Inflammatory macrophage (primary cell): ENCODE measurements at regions not wholly inside any gene's neighbourhood (a gene's known extent, or its start where the extent isn't known, plus 50 kb on each side); places are given as distances from the start of the nearest gene placed in this dataset.
"Not testable (repeated sequence)": the region's sequence is repeated elsewhere in the genome, so short reads cannot be mapped to it uniquely, and the experiment has no call there.

Experiments used
- DNase-seq, 2 donors: peaks; one replicate each; pipeline ENCODE4 v3.0.0-alpha.2; 2020 to 2022

GRCh38 chr2:10183146-10183675 is 60.7 kb downstream of the RRM2 start:
- no peak for DNase-seq

GRCh38 chr2:10184421-10184820 is 61.9 kb downstream of the RRM2 start:
- DNase-seq = no peak

- DNase-seq = no peak
Measured at GRCh38 chr2:10185046-10185445, 62.5 kb downstream of the RRM2 start.

GRCh38 chr2:10185755-10186154 is 63.2 kb downstream of the RRM2 start:
- DNase-seq = no peak

GRCh38 chr2:10186868-10187535 is 64.5 kb downstream of the RRM2 start:
- no peak for DNase-seq

- DNase-seq = no peak
Measured at GRCh38 chr2:10187661-10188060, 65.1 kb downstream of the RRM2 start.

GRCh38 chr2:10188211-10188610 is 65.7 kb downstream of the RRM2 start:
- no peak for DNase-seq

GRCh38 chr2:10188729-10189305 is 66.3 kb downstream of the RRM2 start:
- DNase-seq = no peak

GRCh38 chr2:10190255-10190654 is 67.7 kb downstream of the RRM2 start:
- no peak for DNase-seq

GRCh38 chr2:10190737-10191532 is 68.4 kb downstream of the RRM2 start:
- DNase-seq = no peak

- DNase-seq = no peak
Measured at GRCh38 chr2:10191554-10191953, 69.0 kb downstream of the RRM2 start.

- no peak for DNase-seq
Measured at GRCh38 chr2:10192392-10193015, 70.0 kb downstream of the RRM2 start.

- no peak for DNase-seq
Measured at GRCh38 chr2:10193276-10193795, 70.8 kb downstream of the RRM2 start.

- no peak for DNase-seq
Measured at GRCh38 chr2:10193851-10194820, 71.6 kb downstream of the RRM2 start.

- DNase-seq = no peak
Measured at GRCh38 chr2:10195278-10196109, 73.0 kb downstream of the RRM2 start.

GRCh38 chr2:10196110-10196892 is 73.8 kb downstream of the RRM2 start:
- DNase-seq = no peak

- DNase-seq = no peak
Measured at GRCh38 chr2:10196948-10197696, 74.6 kb downstream of the RRM2 start.

GRCh38 chr2:10197697-10198076 is 75.1 kb downstream of the RRM2 start:
- no peak for DNase-seq

GRCh38 chr2:10198482-10198881 is 75.9 kb downstream of the RRM2 start:
- not testable (repeated sequence) for DNase-seq
